GM21423 (cell line): ENCODE measurements at regions not wholly inside any gene's neighbourhood (a gene's known extent, or its start where the extent isn't known, plus 50 kb on each side); places are given as distances from the start of the nearest gene placed in this dataset.

Experiments used
- ATAC-seq: cut with Tn5 transposase; IDR thresholded peaks from one replicate; pipeline ENCODE4 v1.9.1; 2021; ENCODE audit warnings: mild to moderate bottlenecking, moderate library complexity; ENCODE audit not compliant: unreplicated experiment

GRCh38 chr18:40423291-40423690, 1531.7 kb upstream of the PIK3C3 start:
- ATAC-seq: no peak

GRCh38 chr18:40420675-40421074, 1534.4 kb upstream of the PIK3C3 start:
- no peak for ATAC-seq

GRCh38 chr18:40417501-40417900, 1537.5 kb upstream of the PIK3C3 start:
- no peak for ATAC-seq

- ATAC-seq: no peak
Observed at GRCh38 chr18:40415821-40416220, 1539.2 kb upstream of the PIK3C3 start.

GRCh38 chr18:40415176-40415791, 1539.8 kb upstream of the PIK3C3 start:
- ATAC-seq: no peak

GRCh38 chr18:40414155-40414754, 1540.8 kb upstream of the PIK3C3 start:
- no peak for ATAC-seq

- ATAC-seq: no peak
Observed at GRCh38 chr18:40413160-40413559, 1541.9 kb upstream of the PIK3C3 start.

- no peak for ATAC-seq
Observed at GRCh38 chr18:40412410-40412809, 1542.6 kb upstream of the PIK3C3 start.

- ATAC-seq: no peak
Observed at GRCh38 chr18:40407909-40408308, 1547.1 kb upstream of the PIK3C3 start.

- no peak for ATAC-seq
Observed at GRCh38 chr18:40404284-40404683, 1550.8 kb upstream of the PIK3C3 start.

GRCh38 chr18:40402052-40402451, 1553.0 kb upstream of the PIK3C3 start:
- no peak for ATAC-seq

- no peak for ATAC-seq
Observed at GRCh38 chr18:40388121-40388520, 1566.9 kb upstream of the PIK3C3 start.

- no peak for ATAC-seq
Observed at GRCh38 chr18:40387130-40387787, 1567.8 kb upstream of the PIK3C3 start.

- no peak for ATAC-seq
Observed at GRCh38 chr18:40382197-40382596, 1572.8 kb upstream of the PIK3C3 start.

GRCh38 chr18:40380686-40381439, 1574.2 kb upstream of the PIK3C3 start:
- ATAC-seq: no peak

- no peak for ATAC-seq
Observed at GRCh38 chr18:40375837-40376236, 1579.2 kb upstream of the PIK3C3 start.

GRCh38 chr18:40371673-40372072, 1583.4 kb upstream of the PIK3C3 start:
- ATAC-seq: no peak

- no peak for ATAC-seq
Observed at GRCh38 chr18:40367576-40367975, 1587.5 kb upstream of the PIK3C3 start.

GRCh38 chr18:40366521-40366920, 1588.5 kb upstream of the PIK3C3 start:
- no peak for ATAC-seq

- no peak for ATAC-seq
Observed at GRCh38 chr18:40365526-40365925, 1589.5 kb upstream of the PIK3C3 start.

- ATAC-seq: no peak
Observed at GRCh38 chr18:40360558-40360957, 1594.5 kb upstream of the PIK3C3 start.

- ATAC-seq: no peak
Observed at GRCh38 chr18:40357536-40357935, 1597.5 kb upstream of the PIK3C3 start.
